ENCODE measurements at regions not wholly inside any gene's neighbourhood (a gene's known extent, or its start where the extent isn't known, plus 50 kb on each side); places are given as distances from the start of the nearest gene placed in this dataset.

DNA sequence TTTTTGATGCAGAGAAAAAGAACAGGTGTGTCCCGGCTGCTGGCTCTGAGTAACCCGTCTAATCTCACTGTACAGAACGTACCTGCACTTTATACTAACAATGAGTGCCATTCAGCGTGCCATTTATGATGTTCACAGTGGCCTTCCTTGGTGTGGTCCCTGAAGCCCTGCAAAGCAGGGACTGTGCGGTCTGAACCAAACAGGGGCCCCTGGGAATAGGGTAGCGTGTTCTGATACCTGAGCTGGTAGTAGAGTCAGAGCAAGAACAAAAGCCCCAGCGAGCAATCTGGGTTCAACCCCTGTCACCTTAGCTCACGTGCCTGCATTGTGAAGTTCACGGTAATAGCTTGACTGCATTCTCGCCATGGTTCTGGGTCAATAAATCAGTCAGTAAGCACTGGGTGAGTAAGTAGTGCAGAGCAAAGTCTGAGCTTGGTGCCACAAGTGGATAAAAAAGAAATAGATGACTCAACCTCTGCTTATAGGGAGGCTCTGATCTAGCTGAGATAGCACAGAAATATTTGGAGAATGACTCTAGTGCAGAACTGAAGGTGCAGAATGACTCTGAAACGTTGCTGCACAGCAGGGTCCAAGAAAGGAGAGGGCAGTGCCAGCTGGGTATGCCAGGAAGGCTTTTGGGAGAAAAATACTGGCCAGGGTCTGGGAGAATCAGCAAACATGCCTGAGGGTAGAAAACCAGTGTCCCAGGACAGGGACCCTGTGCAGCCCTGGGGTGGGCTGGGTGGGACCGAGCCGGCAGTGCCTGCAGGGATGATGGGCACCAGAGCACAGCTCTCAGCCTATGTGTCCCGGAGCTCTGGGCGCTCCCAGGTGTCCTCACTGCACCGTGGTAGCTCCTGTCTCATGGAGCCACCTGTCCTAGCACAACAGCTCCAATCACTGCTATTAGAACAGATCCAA is 125.9 kb downstream of the RHOU start (continued):
- TF ChIP-seq, protein P1, sequence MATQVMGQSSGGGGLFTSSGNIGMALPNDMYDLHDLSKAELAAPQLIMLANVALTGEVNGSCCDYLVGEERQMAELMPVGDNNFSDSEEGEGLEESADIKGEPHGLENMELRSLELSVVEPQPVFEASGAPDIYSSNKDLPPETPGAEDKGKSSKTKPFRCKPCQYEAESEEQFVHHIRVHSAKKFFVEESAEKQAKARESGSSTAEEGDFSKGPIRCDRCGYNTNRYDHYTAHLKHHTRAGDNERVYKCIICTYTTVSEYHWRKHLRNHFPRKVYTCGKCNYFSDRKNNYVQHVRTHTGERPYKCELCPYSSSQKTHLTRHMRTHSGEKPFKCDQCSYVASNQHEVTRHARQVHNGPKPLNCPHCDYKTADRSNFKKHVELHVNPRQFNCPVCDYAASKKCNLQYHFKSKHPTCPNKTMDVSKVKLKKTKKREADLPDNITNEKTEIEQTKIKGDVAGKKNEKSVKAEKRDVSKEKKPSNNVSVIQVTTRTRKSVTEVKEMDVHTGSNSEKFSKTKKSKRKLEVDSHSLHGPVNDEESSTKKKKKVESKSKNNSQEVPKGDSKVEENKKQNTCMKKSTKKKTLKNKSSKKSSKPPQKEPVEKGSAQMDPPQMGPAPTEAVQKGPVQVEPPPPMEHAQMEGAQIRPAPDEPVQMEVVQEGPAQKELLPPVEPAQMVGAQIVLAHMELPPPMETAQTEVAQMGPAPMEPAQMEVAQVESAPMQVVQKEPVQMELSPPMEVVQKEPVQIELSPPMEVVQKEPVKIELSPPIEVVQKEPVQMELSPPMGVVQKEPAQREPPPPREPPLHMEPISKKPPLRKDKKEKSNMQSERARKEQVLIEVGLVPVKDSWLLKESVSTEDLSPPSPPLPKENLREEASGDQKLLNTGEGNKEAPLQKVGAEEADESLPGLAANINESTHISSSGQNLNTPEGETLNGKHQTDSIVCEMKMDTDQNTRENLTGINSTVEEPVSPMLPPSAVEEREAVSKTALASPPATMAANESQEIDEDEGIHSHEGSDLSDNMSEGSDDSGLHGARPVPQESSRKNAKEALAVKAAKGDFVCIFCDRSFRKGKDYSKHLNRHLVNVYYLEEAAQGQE (IDR thresholded peaks at IDR 0.05; ENCODE audit: unreplicated experiment): no peak
- TF ChIP-seq, protein P2, sequence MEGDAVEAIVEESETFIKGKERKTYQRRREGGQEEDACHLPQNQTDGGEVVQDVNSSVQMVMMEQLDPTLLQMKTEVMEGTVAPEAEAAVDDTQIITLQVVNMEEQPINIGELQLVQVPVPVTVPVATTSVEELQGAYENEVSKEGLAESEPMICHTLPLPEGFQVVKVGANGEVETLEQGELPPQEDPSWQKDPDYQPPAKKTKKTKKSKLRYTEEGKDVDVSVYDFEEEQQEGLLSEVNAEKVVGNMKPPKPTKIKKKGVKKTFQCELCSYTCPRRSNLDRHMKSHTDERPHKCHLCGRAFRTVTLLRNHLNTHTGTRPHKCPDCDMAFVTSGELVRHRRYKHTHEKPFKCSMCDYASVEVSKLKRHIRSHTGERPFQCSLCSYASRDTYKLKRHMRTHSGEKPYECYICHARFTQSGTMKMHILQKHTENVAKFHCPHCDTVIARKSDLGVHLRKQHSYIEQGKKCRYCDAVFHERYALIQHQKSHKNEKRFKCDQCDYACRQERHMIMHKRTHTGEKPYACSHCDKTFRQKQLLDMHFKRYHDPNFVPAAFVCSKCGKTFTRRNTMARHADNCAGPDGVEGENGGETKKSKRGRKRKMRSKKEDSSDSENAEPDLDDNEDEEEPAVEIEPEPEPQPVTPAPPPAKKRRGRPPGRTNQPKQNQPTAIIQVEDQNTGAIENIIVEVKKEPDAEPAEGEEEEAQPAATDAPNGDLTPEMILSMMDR (conservative IDR thresholded peaks at IDR 0.05; ENCODE audit: low read depth in 2 of 2): no peak

DNA sequence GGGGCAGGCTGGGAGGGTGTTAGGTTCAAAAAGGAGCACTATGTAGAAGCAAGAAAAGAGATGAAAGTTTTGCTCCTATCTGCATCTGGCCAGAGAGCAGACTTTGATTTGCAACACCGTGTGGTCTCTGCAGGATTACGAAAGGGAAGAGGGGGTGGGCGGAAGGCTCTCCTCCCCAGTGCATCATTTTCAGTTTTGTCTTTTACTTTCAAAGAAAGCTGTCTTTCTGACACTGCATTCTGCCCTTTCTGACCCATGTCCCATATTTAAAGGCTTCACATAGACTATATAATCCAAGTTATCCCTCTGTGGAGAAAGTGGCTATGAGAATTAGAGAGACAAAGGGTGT is 126.5 kb downstream of the RHOU start:
- Histone ChIP-seq H4K20me1 (replicated peaks; ENCODE audit: insufficient read depth) (no peaks in the 10 kb centered on the region), H3K27me3 (ENCODE audit: insufficient read depth) (no peaks in the 10 kb centered on the region), H3K27ac (ENCODE audit: low read depth) (no peak overlapping the region), H3K4me3 (no peak overlapping the region), H3K4me1 (ENCODE audit: insufficient read depth) (peaks cover 24% of the 10 kb centered on the region), H3K9me2 (ENCODE audit: insufficient read depth) (no peaks in the 10 kb centered on the region), H3K79me2 (replicated peaks; ENCODE audit: insufficient read depth) (no peaks in the 10 kb centered on the region), H2AFZ (no peak overlapping the region), H3K36me3 (ENCODE audit: insufficient read depth) (no peaks in the 10 kb centered on the region), H3K4me2 (no peak overlapping the region), H3F3A (replicated peaks; ENCODE audit: low read depth) (no peaks in the 10 kb centered on the region; the same call in 1 of the 2 replicates)
- ATAC-seq: no peak
- no peak overlapping the region for H3K4me3 Mint-ChIP-seq
- H3K4me1 Mint-ChIP-seq: peaks cover 42% of the 10 kb centered on the region
- H3K27me3 Mint-ChIP-seq (ENCODE audit: insufficient read depth, low read depth, poor library complexity): peaks cover 5% of the 10 kb centered on the region
- H3K27ac Mint-ChIP-seq: no peak overlapping the region
- no peak for DNase-seq (ENCODE audit: low spot score)
- no peaks in the 10 kb centered on the region for H3K36me3 Mint-ChIP-seq (ENCODE audit: low read depth)
- no peaks in the 10 kb centered on the region for H3K9me3 Mint-ChIP-seq
- TF ChIP-seq, protein P2 (conservative IDR thresholded peaks at IDR 0.05; ENCODE audit: low read depth in 2 of 2): no peak
- TF ChIP-seq ZNF114 (CRISPR knock-in tag; IDR thresholded peaks at IDR 0.05) (no peak), JUNB (IDR thresholded peaks at IDR 0.05; ENCODE audit: unreplicated experiment) (no peak), EZH2 (IDR thresholded peaks at IDR 0.05; ENCODE audit: low read depth, unreplicated experiment) (no peak), CREB1 (CRISPR knock-in tag; IDR thresholded peaks at IDR 0.05; ENCODE audit: low read depth) (no peak)
- TF ChIP-seq, protein P3, sequence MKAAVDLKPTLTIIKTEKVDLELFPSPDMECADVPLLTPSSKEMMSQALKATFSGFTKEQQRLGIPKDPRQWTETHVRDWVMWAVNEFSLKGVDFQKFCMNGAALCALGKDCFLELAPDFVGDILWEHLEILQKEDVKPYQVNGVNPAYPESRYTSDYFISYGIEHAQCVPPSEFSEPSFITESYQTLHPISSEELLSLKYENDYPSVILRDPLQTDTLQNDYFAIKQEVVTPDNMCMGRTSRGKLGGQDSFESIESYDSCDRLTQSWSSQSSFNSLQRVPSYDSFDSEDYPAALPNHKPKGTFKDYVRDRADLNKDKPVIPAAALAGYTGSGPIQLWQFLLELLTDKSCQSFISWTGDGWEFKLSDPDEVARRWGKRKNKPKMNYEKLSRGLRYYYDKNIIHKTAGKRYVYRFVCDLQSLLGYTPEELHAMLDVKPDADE (IDR thresholded peaks at IDR 0.05): no peak

All from GM23338 (cell line).